ENCODE measurements at regions not wholly inside any gene's neighbourhood (a gene's known extent, or its start where the extent isn't known, plus 50 kb on each side); places are given as distances from the start of the nearest gene placed in this dataset.

- TF ChIP-seq POLR2A (IDR thresholded peaks at IDR 0.05) (no peak), CTCF (IDR thresholded peaks at IDR 0.05) (no peak)
- intact Hi-C loops (cut with DNase I), result no loop called here
- Histone ChIP-seq H3K4me3 (no peak overlapping the region), H3K27ac (peak overlapping the region in 1 of 4 donors; percentile 73), H3K9me3 (no peaks in the 10 kb centered on the region), H3K36me3 (replicated peaks in 1 of 2; ENCODE audit: insufficient read depth in 1 of 2, low read depth in 2 of 2) (no peaks in the 10 kb centered on the region), H3K27me3 (no peaks in the 10 kb centered on the region), H3K4me1 (peaks cover 16% of the 10 kb centered on the region)
- ATAC-seq (no peak), DNase-seq (no peak)
- WGBS, 2 donors, result 49 to 60% methylated on average over 2 of the region's 2 CpGs
Observed at GRCh38 chr14:36429692-36430091, 90.3 kb downstream of the NKX2-1 start.

GRCh38 chr14:36428350-36428749, 91.7 kb downstream of the NKX2-1 start:
- no peak for ATAC-seq
- Histone ChIP-seq H3K4me3 (no peak overlapping the region), H3K27me3 (no peaks in the 10 kb centered on the region), H3K9me3 (no peaks in the 10 kb centered on the region), H3K4me1 (peaks cover 16% of the 10 kb centered on the region), H3K27ac (no peak overlapping the region), H3K36me3 (replicated peaks in 1 of 2; ENCODE audit: insufficient read depth in 1 of 2, low read depth in 2 of 2) (no peaks in the 10 kb centered on the region)
- TF ChIP-seq POLR2A (IDR thresholded peaks at IDR 0.05), result no peak
- no peak for TF ChIP-seq CTCF (IDR thresholded peaks at IDR 0.05)
- no peak for DNase-seq
- 59 to 72% methylated on average over 6 of the region's 6 CpGs for WGBS, 2 donors
- intact Hi-C loops (cut with DNase I), result no loop called here

GRCh38 chr14:36426836-36427235, 93.2 kb downstream of the NKX2-1 start:
- 50 to 83% methylated on average over 1 of the region's 1 CpG for WGBS, 2 donors
- Histone ChIP-seq H3K36me3 (replicated peaks in 1 of 2; ENCODE audit: insufficient read depth in 1 of 2, low read depth in 2 of 2) (no peaks in the 10 kb centered on the region), H3K4me1 (peaks cover 16% of the 10 kb centered on the region), H3K27ac (no peak overlapping the region), H3K9me3 (no peaks in the 10 kb centered on the region), H3K27me3 (no peaks in the 10 kb centered on the region), H3K4me3 (no peak overlapping the region)
- DNase-seq (no peak), ATAC-seq (no peak)
- no peak for TF ChIP-seq POLR2A (IDR thresholded peaks at IDR 0.05)
- TF ChIP-seq CTCF (IDR thresholded peaks at IDR 0.05), result no peak
- intact Hi-C loops (cut with DNase I), result no loop called here

GRCh38 chr14:36426113-36426512, 93.9 kb downstream of the NKX2-1 start:
- Histone ChIP-seq H3K36me3 (replicated peaks in 1 of 2; ENCODE audit: insufficient read depth in 1 of 2, low read depth in 2 of 2) (no peaks in the 10 kb centered on the region), H3K27me3 (no peaks in the 10 kb centered on the region), H3K4me1 (peaks cover 16% of the 10 kb centered on the region), H3K4me3 (no peak overlapping the region), H3K27ac (no peak overlapping the region), H3K9me3 (no peaks in the 10 kb centered on the region)
- DNase-seq, result no peak
- ATAC-seq, result no peak
- TF ChIP-seq CTCF (IDR thresholded peaks at IDR 0.05), result no peak
- TF ChIP-seq POLR2A (IDR thresholded peaks at IDR 0.05), result no peak
- intact Hi-C loops (cut with DNase I), result no loop called here

GRCh38 chr14:36424478-36425102, 95.4 kb downstream of the NKX2-1 start:
- H3K27ac ChIP-seq, result no peak overlapping the region
- no peaks in the 10 kb centered on the region for H3K27me3 ChIP-seq
- TF ChIP-seq CTCF (IDR thresholded peaks at IDR 0.05), result no peak
- TF ChIP-seq POLR2A (IDR thresholded peaks at IDR 0.05), result no peak
- ATAC-seq (no peak), DNase-seq (no peak)
- H3K4me1 ChIP-seq, result peaks cover 3% of the 10 kb centered on the region
- H3K36me3 ChIP-seq (replicated peaks in 1 of 2; ENCODE audit: insufficient read depth in 1 of 2, low read depth in 2 of 2), result no peaks in the 10 kb centered on the region
- no peak overlapping the region for H3K4me3 ChIP-seq
- H3K9me3 ChIP-seq, result no peaks in the 10 kb centered on the region
- WGBS, 2 donors, result 38 to 39% methylated on average over 3 of the region's 3 CpGs
- intact Hi-C loops (cut with DNase I), result no loop called here

Data from body of pancreas (tissue), 4 donors.